Peyer's patch (tissue), 4 donors: ENCODE measurements at regions not wholly inside any gene's neighbourhood (a gene's known extent, or its start where the extent isn't known, plus 50 kb on each side); places are given as distances from the start of the nearest gene placed in this dataset.

ENCODE experiments used
- CTCF ChIP-seq, 6 experiments: fragments of 450-650 bp in 4 of 6; fragments of 200-600 bp in 2 of 6; sonication (generic) in 1 of 6; IDR thresholded peaks; one replicate each; pipeline ENCODE4 v1.5.1; 2017 to 2019; ENCODE audit warnings: antibody characterized with exemption in 6 of 6, mild to moderate bottlenecking in 3 of 6, moderate library complexity in 1 of 6
- POLR2A ChIP-seq, 2 donors: fragments of 450-650 bp; IDR thresholded peaks; one replicate each; pipeline ENCODE4 v1.5.1; 2017; ENCODE audit warnings: antibody characterized with exemption in 2 of 2, mild to moderate bottlenecking in 2 of 2, moderate library complexity in 2 of 2

- TF ChIP-seq CTCF (IDR thresholded peaks at IDR 0.05) (no peak), POLR2A (IDR thresholded peaks at IDR 0.05) (no peak)
These were observed 557.4 kb downstream of the BNC2 start for GRCh38 chr9:16312962-16313546.
